IMR-90 (cell line): ENCODE measurements at regions not wholly inside any gene's neighbourhood (a gene's known extent, or its start where the extent isn't known, plus 50 kb on each side); places are given as distances from the start of the nearest gene placed in this dataset.

ENCODE experiments used
- ATAC-seq: fragments of 200-7000 bp; cut with Tn5 transposase; 2 replicates; pipeline ENCODE4 v1.9.1; 2020; ENCODE audit warnings: low read depth, mild to moderate bottlenecking, moderate library complexity
- BruUV-seq: library from RNA; stranded (reverse); fragments of 400-500 nt; replicated peaks from 2 replicates; lab custom pipeline; 2021; lab: Mats Ljungman, UMichigan
- CTCF ChIA-PET: fragments of 300-600 bp; formaldehyde crosslinking; extraction: SDS; loops from one replicate; lab custom pipeline; 2021; ENCODE audit warnings: antibody characterized with exemption; lab: Yijun Ruan, JAX
- POLR2A ChIA-PET: fragments of 300-600 bp; sonication (Branson Sonifier 250); formaldehyde crosslinking; loops from one replicate; lab custom pipeline; 2022; ENCODE audit warnings: antibody characterized with exemption; ENCODE audit not compliant: unreplicated experiment; lab: Charles Lee
- DNase-seq: peaks from one replicate; pipeline ENCODE4 v3.0.0; 2013
- H2AFZ ChIP-seq: replicated peaks from 2 replicates; pipeline ENCODE3; 2013; ENCODE audit warnings: low read length, mild to moderate bottlenecking; ENCODE audit not compliant: poor library complexity
- H2AK5ac ChIP-seq: 2 replicates; pipeline ENCODE4 v1.6.1; 2013; ENCODE audit warnings: low read depth, low read length, inconsistent platforms
- H2AK9ac ChIP-seq: replicated peaks from 2 replicates; pipeline ENCODE3; 2013; ENCODE audit warnings: mild to moderate bottlenecking, low read depth, low read length, moderate library complexity; ENCODE audit not compliant: poor library complexity
- H2BK120ac ChIP-seq: 2 replicates; pipeline ENCODE4 v1.6.1; 2013; ENCODE audit warnings: low read depth, low read length, inconsistent platforms
- H2BK15ac ChIP-seq: 3 replicates; pipeline ENCODE4 v1.6.1; 2013; ENCODE audit warnings: low read depth, low read length, inconsistent platforms
- H2BK20ac ChIP-seq: 2 replicates; pipeline ENCODE4 v1.6.1; 2013; ENCODE audit warnings: low read depth, mild to moderate bottlenecking, inconsistent platforms, low read length, moderate library complexity
- H2BK5ac ChIP-seq: 2 replicates; pipeline ENCODE4 v1.6.1; 2013; ENCODE audit warnings: mild to moderate bottlenecking, low read depth, low read length, inconsistent platforms; ENCODE audit not compliant: poor library complexity, severe bottlenecking
- H3K14ac ChIP-seq: replicated peaks from 2 replicates; pipeline ENCODE4 v1.6.1; 2013; ENCODE audit warnings: low read depth, low read length, inconsistent platforms
- H3K18ac ChIP-seq: 2 replicates; pipeline ENCODE4 v1.6.1; 2013; ENCODE audit warnings: low read depth, low read length, control low read depth
- H3K23ac ChIP-seq: 2 replicates; pipeline ENCODE4 v1.6.1; 2013; ENCODE audit warnings: low read depth, low read length, inconsistent platforms
- H3K27ac ChIP-seq: 2 replicates; pipeline ENCODE4 v1.5.1; 2013; ENCODE audit warnings: mild to moderate bottlenecking, control low read depth, low read length; ENCODE audit not compliant: insufficient read depth
- H3K27me3 ChIP-seq: 2 replicates; pipeline ENCODE4 v1.6.1; 2013; ENCODE audit warnings: low read length; ENCODE audit not compliant: control insufficient read depth, insufficient read depth
- H3K36me3 ChIP-seq: 2 replicates; pipeline ENCODE4 v1.6.1; 2013; ENCODE audit warnings: low read length, mixed read lengths; ENCODE audit not compliant: control insufficient read depth, insufficient read depth
- H3K4ac ChIP-seq: 2 replicates; pipeline ENCODE4 v1.6.1; 2013; ENCODE audit warnings: low read depth, low read length, inconsistent platforms
- H3K4me1 ChIP-seq: 2 replicates; pipeline ENCODE4 v1.6.1; 2013; ENCODE audit warnings: low read length, mixed read lengths; ENCODE audit not compliant: control insufficient read depth, insufficient read depth
- H3K4me2 ChIP-seq: 2 replicates; pipeline ENCODE4 v1.6.1; 2013; ENCODE audit warnings: low read depth, mild to moderate bottlenecking, control low read depth, low read length, moderate library complexity
- H3K4me3 ChIP-seq: 2 replicates; pipeline ENCODE4 v1.5.1; 2013; ENCODE audit warnings: low read depth, mild to moderate bottlenecking, control low read depth, low read length, moderate library complexity; ENCODE audit not compliant: insufficient read depth
- H3K56ac ChIP-seq: 2 replicates; pipeline ENCODE4 v1.6.1; 2013; ENCODE audit warnings: low read length, inconsistent platforms; ENCODE audit not compliant: insufficient read depth; ENCODE audit errors: extremely low read depth
- H3K79me1 ChIP-seq, 2 experiments: 2 replicates each; pipeline ENCODE4 v1.6.1; 2013; ENCODE audit warnings: low read length in 2 of 2, inconsistent platforms in 1 of 2, low read depth in 1 of 2
- H3K9ac ChIP-seq: 2 replicates; pipeline ENCODE4 v1.6.1; 2013; ENCODE audit warnings: low read depth, low read length, control low read depth
- H3K9me1 ChIP-seq: 2 replicates; pipeline ENCODE4 v1.6.1; 2013; ENCODE audit warnings: low read length, inconsistent platforms; ENCODE audit not compliant: insufficient read depth
- H3K9me3 ChIP-seq: 2 replicates; pipeline ENCODE4 v1.6.1; 2013; ENCODE audit warnings: low read length; ENCODE audit not compliant: control insufficient read depth, insufficient read depth
- H4K20me1 ChIP-seq: 2 replicates; pipeline ENCODE4 v1.6.1; 2013; ENCODE audit warnings: low read length, inconsistent platforms; ENCODE audit not compliant: insufficient read depth
- H4K5ac ChIP-seq: 2 replicates; pipeline ENCODE4 v1.6.1; 2013; ENCODE audit warnings: mild to moderate bottlenecking, low read depth, low read length, control low read depth
- H4K8ac ChIP-seq, 2 experiments: 2 replicates each; pipeline ENCODE4 v1.6.1; 2013; ENCODE audit warnings: low read depth in 2 of 2, low read length in 2 of 2, control low read depth in 1 of 2, inconsistent platforms in 1 of 2
- H4K91ac ChIP-seq: 2 replicates; pipeline ENCODE4 v1.6.1; 2013; ENCODE audit warnings: low read depth, low read length, inconsistent platforms; ENCODE audit not compliant: insufficient read depth
- BHLHE40 ChIP-seq: fragments of 150-350 bp; IDR thresholded peaks from 2 replicates; pipeline ENCODE4 v1.6.1; 2016; ENCODE audit warnings: mild to moderate bottlenecking, low read depth, low read length
- CEBPB ChIP-seq: IDR thresholded peaks from 2 replicates; pipeline ENCODE4 v1.6.1; 2012; ENCODE audit warnings: low read depth, low read length, improper control_type of control experiment
- CHD1 ChIP-seq: IDR thresholded peaks from 2 replicates; pipeline ENCODE4 v1.6.1; 2012; ENCODE audit warnings: low read depth, low read length, improper control_type of control experiment
- CTCF ChIP-seq: conservative IDR thresholded peaks from 2 replicates; pipeline ENCODE4 v1.5.1; 2012; ENCODE audit warnings: mild to moderate bottlenecking, low read depth, low read length, improper control_type of control experiment
- ELK1 ChIP-seq: fragments of 150-350 bp; IDR thresholded peaks from 2 replicates; pipeline ENCODE4 v1.6.1; 2016; ENCODE audit warnings: low read depth, mild to moderate bottlenecking, low read length, moderate library complexity, borderline replicate concordance
- FOS ChIP-seq: fragments of 150-350 bp; IDR thresholded peaks from 2 replicates; pipeline ENCODE4 v1.6.1; 2016; ENCODE audit warnings: low read depth, low read length
- MAFK ChIP-seq: IDR thresholded peaks from 2 replicates; pipeline ENCODE4 v1.6.1; 2012; ENCODE audit warnings: low read depth, low read length, improper control_type of control experiment
- MAZ ChIP-seq: IDR thresholded peaks from 2 replicates; pipeline ENCODE4 v1.6.1; 2012; ENCODE audit warnings: low read depth, mild to moderate bottlenecking, low read length, improper control_type of control experiment, moderate library complexity, borderline replicate concordance
- MXI1 ChIP-seq: IDR thresholded peaks from 2 replicates; pipeline ENCODE4 v1.6.1; 2012; ENCODE audit warnings: low read depth, mild to moderate bottlenecking, low read length, moderate library complexity, borderline replicate concordance
- NFE2L2 ChIP-seq: fragments of 150-350 bp; IDR thresholded peaks from 2 replicates; pipeline ENCODE4 v1.6.1; 2016; ENCODE audit warnings: low read depth, mild to moderate bottlenecking, low read length
- POLR2A ChIP-seq: IDR thresholded peaks from 2 replicates; pipeline ENCODE4 v1.6.1; 2012; ENCODE audit warnings: mild to moderate bottlenecking, low read depth, low read length
- RAD21 ChIP-seq: IDR thresholded peaks from 2 replicates; pipeline ENCODE4 v1.6.1; 2012; ENCODE audit warnings: low read length, improper control_type of control experiment
- RCOR1 ChIP-seq: IDR thresholded peaks from 2 replicates; pipeline ENCODE4 v1.6.1; 2012; ENCODE audit warnings: mild to moderate bottlenecking, low read length, improper control_type of control experiment; ENCODE audit not compliant: insufficient replicate concordance
- RFX5 ChIP-seq: IDR thresholded peaks from 2 replicates; pipeline ENCODE4 v1.8.0; 2012; ENCODE audit warnings: low read depth, mild to moderate bottlenecking, low read length, moderate library complexity
- SMC3 ChIP-seq: fragments of 150-350 bp; IDR thresholded peaks from 2 replicates; pipeline ENCODE4 v1.6.1; 2016; ENCODE audit warnings: low read depth, mild to moderate bottlenecking, antibody characterized with exemption, low read length, moderate library complexity
- USF2 ChIP-seq: fragments of 150-350 bp; IDR thresholded peaks from 2 replicates; pipeline ENCODE4 v1.6.1; 2017; ENCODE audit warnings: mild to moderate bottlenecking, antibody characterized with exemption, low read length, low read depth
- WGBS, 2 experiments: methylation state at CpG; one replicate each; pipeline versions ENCODE4 v1.1.5 to v1.1.7; 2013; ENCODE audit warnings: missing lambda C conversion rate in 2 of 2; ENCODE audit not compliant: insufficient read length in 1 of 2; ENCODE audit errors: extremely low coverage in 2 of 2; 5-methylcytosine and 5-hydroxymethylcytosine counted together
- dilution Hi-C: fragments of 300-500 bp; cut with HindIII; formaldehyde crosslinking; loops from one replicate; pipeline ENCODE4 v1.14.3; 2018; ENCODE audit warnings: low sequenced_read_pairs; ENCODE audit not compliant: unreplicated experiment
- in situ Hi-C: fragments of 300-500 bp; cut with MboI; formaldehyde crosslinking; loops from 3 replicates; pipeline ENCODE4 v1.14.3; 2019; ENCODE audit warnings: low sequenced_read_pairs, inconsistent platforms, mixed read lengths
- intact Hi-C: fragments of 100-400 bp; cut with micrococcal nuclease; formaldehyde crosslinking; loops from 2 replicates; pipeline ENCODE4 v1.10.0; 2022

- ATAC-seq: no peak
- Histone ChIP-seq H3K27ac (no peak overlapping the region), H3K9me3 (no peaks in the 10 kb centered on the region), H2BK120ac (no peak overlapping the region), H3K79me1 (no peaks in the 10 kb centered on the region), H3K9ac (no peak overlapping the region), H2BK5ac (no peak overlapping the region), H3K4me2 (no peak overlapping the region), H2AK5ac (no peak overlapping the region), H2AK9ac (no peak overlapping the region), H4K20me1 (no peaks in the 10 kb centered on the region), H3K36me3 (no peaks in the 10 kb centered on the region), H3K4me3 (no peak overlapping the region), H3K4ac (no peak overlapping the region), H2AFZ (no peak overlapping the region), H4K8ac (no peak overlapping the region), H3K56ac (no peak overlapping the region), H3K14ac (no peak overlapping the region), H3K23ac (no peak overlapping the region), H3K9me1 (no peaks in the 10 kb centered on the region), H3K27me3 (no peaks in the 10 kb centered on the region), H4K91ac (no peak overlapping the region), H4K5ac (no peak overlapping the region), H3K18ac (no peak overlapping the region), H2BK15ac (no peak overlapping the region), H3K4me1 (peaks cover 2% of the 10 kb centered on the region; the same call in 1 of the 2 replicates), H2BK20ac (no peak overlapping the region)
- in situ Hi-C loops (no loop called here), dilution Hi-C loops (no loop called here), intact Hi-C loops (no loop called here)
- TF ChIP-seq RFX5: no peak
- TF ChIP-seq CTCF: no peak
- no peak for TF ChIP-seq CEBPB
- TF ChIP-seq MXI1: no peak
- no peak for TF ChIP-seq RAD21
- no peak for TF ChIP-seq USF2
- TF ChIP-seq CHD1: no peak
- TF ChIP-seq NFE2L2: no peak
- no peak for TF ChIP-seq ELK1
- TF ChIP-seq MAFK: no peak
- TF ChIP-seq MAZ: no peak
- TF ChIP-seq BHLHE40: no peak
- no peak for TF ChIP-seq FOS
- no peak for TF ChIP-seq SMC3
- TF ChIP-seq POLR2A: no peak
- no peak for TF ChIP-seq RCOR1
- DNase-seq: no peak
- no CpG with 5 or more reads among the region's 3 CpGs for WGBS, 2 experiments
- no TSS peak for BruUV-seq
- POLR2A ChIA-PET: no interaction called here
- CTCF ChIA-PET: no interaction called here
These were observed 274.5 kb downstream of the DSEL start for GRCh38 chr18:67242001-67242400.
